Chondrocyte (in vitro differentiated cells): ENCODE measurements at regions not wholly inside any gene's neighbourhood (a gene's known extent, or its start where the extent isn't known, plus 50 kb on each side); places are given as distances from the start of the nearest gene placed in this dataset.

ENCODE experiments used
- DNase-seq: peaks from one replicate; pipeline ENCODE4 v3.0.0; 2021; ENCODE audit warnings: mixed read lengths, low spot score
- H3K27ac Mint-ChIP-seq: one replicate; pipeline ENCODE4 v1.8.0; 2021; ENCODE audit warnings: mild to moderate bottlenecking, moderate library complexity, mixed read lengths; ENCODE audit not compliant: unreplicated experiment
- H3K27me3 Mint-ChIP-seq: 2 replicates; pipeline ENCODE4 v1.8.0; 2021; ENCODE audit warnings: low read depth, mixed read lengths
- H3K36me3 Mint-ChIP-seq: 2 replicates; pipeline ENCODE4 v1.8.0; 2021; ENCODE audit warnings: low read depth, mixed read lengths
- H3K4me1 Mint-ChIP-seq: 2 replicates; pipeline ENCODE4 v1.8.0; 2021; ENCODE audit warnings: low read depth, mild to moderate bottlenecking, mixed read lengths
- H3K4me3 Mint-ChIP-seq: one replicate; pipeline ENCODE4 v1.8.0; 2021; ENCODE audit warnings: mild to moderate bottlenecking, moderate library complexity, mixed read lengths; ENCODE audit not compliant: unreplicated experiment
- H3K9me3 Mint-ChIP-seq: 2 replicates; pipeline ENCODE4 v1.8.0; 2021; ENCODE audit warnings: low read depth, mixed read lengths
- CTCF ChIP-seq: fragments of 200-600 bp; sonication (generic); IDR thresholded peaks from 2 replicates; pipeline ENCODE4 v1.5.0; 2021; ENCODE audit warnings: antibody characterized with exemption, mild to moderate bottlenecking, moderate library complexity

- Mint-ChIP-seq H3K27ac (no peak overlapping the region), H3K27me3 (peaks cover 1% of the 10 kb centered on the region), H3K4me3 (no peak overlapping the region), H3K36me3 (no peaks in the 10 kb centered on the region), H3K4me1 (no peaks in the 10 kb centered on the region), H3K9me3 (no peaks in the 10 kb centered on the region)
- no peak for TF ChIP-seq CTCF
- no peak for DNase-seq
Measured at GRCh38 chr14:41355866-41356265, 250.8 kb upstream of the LRFN5 start.

GRCh38 chr14:41350476-41350875 is 256.2 kb upstream of the LRFN5 start:
- Mint-ChIP-seq H3K4me1 (no peaks in the 10 kb centered on the region), H3K36me3 (no peaks in the 10 kb centered on the region), H3K9me3 (no peaks in the 10 kb centered on the region), H3K27me3 (no peaks in the 10 kb centered on the region), H3K27ac (no peak overlapping the region), H3K4me3 (no peak overlapping the region)
- no peak for TF ChIP-seq CTCF
- no peak for DNase-seq

- Mint-ChIP-seq H3K27ac (no peak overlapping the region), H3K27me3 (no peaks in the 10 kb centered on the region), H3K4me3 (no peak overlapping the region), H3K9me3 (no peaks in the 10 kb centered on the region), H3K36me3 (no peaks in the 10 kb centered on the region), H3K4me1 (no peaks in the 10 kb centered on the region)
- DNase-seq, result no peak
- TF ChIP-seq CTCF, result no peak
Measured at GRCh38 chr14:41349289-41349910, 257.3 kb upstream of the LRFN5 start.

- Mint-ChIP-seq H3K4me1 (no peaks in the 10 kb centered on the region), H3K36me3 (no peaks in the 10 kb centered on the region), H3K9me3 (peaks cover 3% of the 10 kb centered on the region), H3K27me3 (no peaks in the 10 kb centered on the region), H3K4me3 (no peak overlapping the region), H3K27ac (no peak overlapping the region)
- no peak for TF ChIP-seq CTCF
- no peak for DNase-seq
Measured at GRCh38 chr14:41343857-41344256, 262.8 kb upstream of the LRFN5 start.

GRCh38 chr14:41313196-41313595 is 293.5 kb upstream of the LRFN5 start:
- Mint-ChIP-seq H3K27me3 (peaks cover 2% of the 10 kb centered on the region), H3K27ac (no peak overlapping the region), H3K36me3 (no peaks in the 10 kb centered on the region), H3K4me3 (no peak overlapping the region), H3K4me1 (no peaks in the 10 kb centered on the region), H3K9me3 (peaks cover 7% of the 10 kb centered on the region)
- no peak for DNase-seq
- no peak for TF ChIP-seq CTCF
